Stimulated activated CD4-positive, alpha-beta T cell treated with anti-CD3 and anti-CD28 coated beads, Interleukin-12 subunit alpha, Interleukin-12 subunit beta, amount 100 ng/mL, for 24 hours (primary cell): ENCODE measurements at regions not wholly inside any gene's neighbourhood (a gene's known extent, or its start where the extent isn't known, plus 50 kb on each side); places are given as distances from the start of the nearest gene placed in this dataset.
"Not testable (repeated sequence)": the region's sequence is repeated elsewhere in the genome, so short reads cannot be mapped to it uniquely, and the experiment has no call there.

Experiments
- DNase-seq, 2 experiments: peaks; one replicate each; pipeline ENCODE4 v3.0.0-alpha.2; 2020; ENCODE audit warnings: low read depth in 2 of 2

DNA sequence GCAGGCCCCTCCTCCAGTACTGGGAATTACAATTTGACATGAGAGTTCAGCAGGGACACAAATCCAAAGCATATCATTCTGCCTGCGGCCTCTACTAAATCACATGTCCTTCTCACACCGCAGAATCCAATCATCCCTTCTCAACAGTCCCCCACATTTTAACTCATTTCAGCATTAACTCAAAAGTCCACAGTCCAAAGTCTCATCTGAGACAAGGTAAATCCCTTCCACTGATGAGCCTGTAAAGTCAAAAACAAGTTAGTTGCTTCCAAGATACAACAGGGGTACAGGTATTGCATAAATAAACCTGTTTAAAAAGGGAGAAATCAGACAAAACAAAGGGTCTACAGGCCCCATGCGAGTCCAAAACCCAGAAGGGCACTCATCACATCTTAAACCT lies 64.0 kb downstream of the EBNA1BP2 start:
- no peak for DNase-seq

DNA sequence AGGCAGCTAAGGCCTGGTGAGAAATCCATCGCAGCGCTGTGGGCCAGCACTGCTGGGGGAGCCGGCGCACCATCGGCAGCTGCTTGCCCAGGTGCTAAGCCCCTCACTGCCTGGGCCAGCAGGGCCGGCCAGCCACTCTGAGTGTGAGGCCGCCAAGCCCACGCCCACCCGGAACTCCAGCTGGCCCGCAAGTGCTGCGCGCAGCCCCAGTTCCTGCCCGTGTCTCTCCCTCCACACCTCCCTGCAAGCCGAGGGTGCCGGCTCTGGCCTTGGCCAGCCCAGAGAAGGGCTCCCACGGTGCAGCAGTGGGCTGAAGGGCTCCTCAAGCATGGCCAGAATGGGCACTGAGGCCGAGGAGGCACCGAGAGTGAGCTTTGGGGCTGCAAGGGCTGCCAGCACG lies 64.4 kb downstream of the EBNA1BP2 start:
- no peak for DNase-seq

DNA sequence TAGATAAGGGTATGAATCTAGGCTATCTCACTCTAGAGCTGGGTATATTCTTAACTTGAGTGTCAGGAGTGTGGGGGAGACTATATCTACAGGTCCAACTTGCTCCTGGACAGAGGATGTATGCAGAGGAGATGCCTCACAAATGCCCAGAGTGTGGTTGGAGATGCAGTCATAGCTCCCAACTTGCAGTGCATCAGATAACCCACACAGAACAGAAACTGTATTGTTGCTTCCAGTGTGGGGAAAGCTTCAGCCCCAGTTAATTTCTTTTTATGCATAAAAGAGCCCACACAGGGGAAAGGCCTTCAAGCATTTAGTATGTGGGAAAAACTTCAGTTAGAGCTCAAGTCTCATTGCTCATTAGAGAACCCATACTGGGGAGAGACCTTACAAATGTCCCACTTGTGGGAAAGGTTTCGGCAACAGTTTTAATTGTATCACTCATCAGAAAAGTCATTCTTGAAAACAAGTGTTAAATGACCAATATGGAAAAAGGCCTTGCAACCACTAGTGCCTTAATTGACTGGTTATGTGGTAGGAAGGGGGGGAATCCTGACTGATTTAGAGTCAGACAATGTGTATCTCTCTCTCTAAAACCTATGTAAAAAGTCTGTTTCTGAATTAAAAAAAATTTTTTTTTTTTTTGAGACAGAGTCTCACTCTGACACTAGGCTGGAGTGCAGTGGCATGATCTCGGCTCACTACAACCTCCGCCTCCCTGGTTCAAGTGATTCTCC lies 67.9 kb downstream of the EBNA1BP2 start:
- no peak for DNase-seq

DNA sequence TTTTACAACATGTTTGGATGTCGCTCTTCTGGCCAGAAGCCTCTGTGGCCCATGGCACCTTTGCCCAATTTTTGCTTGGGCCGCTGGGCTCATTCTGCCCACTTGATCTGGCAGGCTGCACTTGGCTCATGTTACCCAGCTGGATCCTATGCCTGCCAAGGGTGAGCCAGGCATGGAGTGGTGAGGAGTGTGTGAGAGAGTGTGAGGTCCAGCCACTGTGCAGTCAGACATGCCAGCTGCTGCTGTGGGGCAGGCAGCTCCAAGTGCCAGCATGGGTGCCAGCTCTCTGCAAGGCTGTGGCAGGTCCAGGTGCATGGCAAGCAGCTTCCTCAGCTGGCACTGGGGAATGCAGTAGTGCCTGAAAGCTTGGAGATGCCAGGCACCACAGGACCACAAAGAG lies 71.0 kb downstream of the EBNA1BP2 start:
- DNase-seq, result no peak

DNA sequence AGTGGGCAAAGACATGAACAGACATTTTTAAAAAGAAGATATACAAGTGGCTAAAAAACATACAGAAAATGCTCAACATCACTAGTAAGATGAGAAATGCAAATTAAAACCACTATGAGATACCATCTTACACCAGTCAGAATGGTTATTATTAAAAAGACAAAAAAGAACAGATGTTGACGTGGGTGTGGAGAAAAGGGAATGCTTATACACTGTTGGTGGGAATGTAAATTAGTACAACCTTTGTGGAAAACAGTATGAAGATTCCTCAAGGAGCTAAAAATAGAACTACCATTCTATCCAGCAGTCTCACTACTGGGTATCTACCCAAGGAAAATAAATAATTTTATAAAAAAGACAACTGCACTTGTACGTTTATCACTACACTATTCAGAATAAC lies 73.9 kb downstream of the EBNA1BP2 start:
- no peak for DNase-seq

DNA sequence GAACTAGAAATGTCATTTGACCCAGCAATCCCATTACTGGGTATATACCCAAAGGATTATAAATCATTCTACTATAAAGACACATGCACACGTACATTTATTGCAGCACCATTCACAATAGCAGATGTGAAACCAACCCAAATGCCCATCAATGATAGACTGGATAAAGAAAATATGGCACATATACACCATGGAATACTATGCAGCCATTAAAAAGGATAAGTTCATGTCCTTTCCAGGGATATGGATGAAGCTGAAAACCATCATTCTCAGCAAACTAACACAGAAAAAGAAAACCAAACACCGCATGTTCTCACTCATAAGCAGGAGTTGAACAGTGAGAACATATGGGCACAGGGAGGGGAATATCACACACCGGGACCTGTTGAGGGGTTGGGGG lies 75.6 kb downstream of the EBNA1BP2 start:
- DNase-seq, result not testable (repeated sequence)

DNA sequence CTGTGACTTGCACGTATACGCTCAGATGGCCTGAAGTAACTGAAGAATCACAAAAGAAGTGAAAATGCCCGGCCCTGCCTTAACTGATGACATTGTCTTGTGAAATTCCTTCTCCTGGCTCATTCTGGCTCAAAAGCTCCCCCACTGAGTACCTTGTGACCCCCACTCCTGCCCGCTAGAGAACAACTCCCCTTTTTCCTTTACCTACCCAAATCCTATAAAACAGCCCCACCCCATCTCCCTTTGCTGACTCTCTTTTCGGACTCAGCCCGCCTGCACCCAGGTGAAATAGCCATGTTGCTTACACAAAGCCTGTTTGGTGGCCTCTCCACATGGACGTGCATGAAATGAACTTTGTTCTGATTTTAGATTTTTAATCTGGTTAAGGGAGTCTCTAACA lies 81.3 kb downstream of the EBNA1BP2 start:
- DNase-seq, result not testable (repeated sequence)

DNA sequence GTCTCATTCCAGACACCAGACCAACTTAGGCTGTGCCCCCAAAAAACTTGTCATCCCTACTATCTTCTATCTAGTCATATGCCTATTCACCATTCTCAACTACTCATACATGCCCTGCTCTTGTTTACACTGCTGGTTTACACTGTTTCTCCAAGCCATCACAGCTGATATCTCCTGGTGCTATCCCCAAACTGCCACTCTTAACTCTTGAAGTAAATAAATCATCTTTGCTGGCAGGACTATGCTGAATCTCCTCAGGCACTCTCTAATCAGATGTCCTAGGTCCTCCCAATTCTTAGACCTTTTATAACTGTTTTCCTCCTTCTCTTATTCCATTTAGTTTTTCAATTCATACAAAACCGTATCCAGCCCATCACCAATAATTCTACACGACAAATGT lies 81.9 kb downstream of the EBNA1BP2 start:
- DNase-seq, result not testable (repeated sequence)

DNA sequence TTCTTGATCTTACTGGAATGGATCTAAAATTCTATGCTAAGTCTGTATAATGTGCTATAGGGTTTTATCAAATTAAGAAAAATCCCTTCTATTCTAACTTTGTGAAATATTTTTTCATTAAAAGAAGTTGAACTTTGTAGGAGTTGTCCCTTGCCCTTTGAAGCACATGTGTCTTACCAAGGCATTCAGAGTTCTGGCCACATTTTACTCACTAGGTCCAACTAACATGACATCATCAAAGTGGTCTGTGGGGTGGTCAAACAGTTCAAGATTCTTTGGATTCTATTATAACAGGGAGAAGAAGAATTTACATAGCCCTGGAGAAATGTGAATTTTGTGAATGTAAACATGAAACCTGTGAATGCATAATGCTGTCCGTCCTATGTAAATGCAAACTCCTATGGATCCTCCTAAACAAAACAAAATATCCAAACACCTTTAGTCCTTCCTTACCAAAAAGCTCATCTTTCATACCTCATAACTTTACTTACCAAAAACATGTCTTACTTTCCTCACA lies 88.7 kb downstream of the EBNA1BP2 start:
- DNase-seq, result no peak

DNA sequence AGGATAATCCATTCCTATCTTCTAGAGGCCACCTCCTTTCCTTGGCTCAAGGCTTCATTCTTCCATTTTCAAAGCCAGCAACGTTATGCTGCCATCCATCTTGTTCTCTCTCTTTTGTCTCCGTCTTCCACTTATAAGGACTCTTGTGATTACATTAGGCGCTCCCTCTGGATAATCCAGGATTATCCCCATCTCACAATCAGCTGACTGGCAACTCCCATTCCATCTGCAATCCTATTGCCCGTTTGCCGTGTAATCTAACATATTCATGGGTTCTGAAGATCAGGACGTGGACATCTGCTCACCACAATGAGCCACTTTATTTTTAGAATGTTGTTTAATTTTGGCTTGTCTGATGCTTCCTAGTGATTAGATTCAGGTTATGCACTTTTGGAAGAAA lies 89.3 kb downstream of the EBNA1BP2 start:
- no peak for DNase-seq

DNA sequence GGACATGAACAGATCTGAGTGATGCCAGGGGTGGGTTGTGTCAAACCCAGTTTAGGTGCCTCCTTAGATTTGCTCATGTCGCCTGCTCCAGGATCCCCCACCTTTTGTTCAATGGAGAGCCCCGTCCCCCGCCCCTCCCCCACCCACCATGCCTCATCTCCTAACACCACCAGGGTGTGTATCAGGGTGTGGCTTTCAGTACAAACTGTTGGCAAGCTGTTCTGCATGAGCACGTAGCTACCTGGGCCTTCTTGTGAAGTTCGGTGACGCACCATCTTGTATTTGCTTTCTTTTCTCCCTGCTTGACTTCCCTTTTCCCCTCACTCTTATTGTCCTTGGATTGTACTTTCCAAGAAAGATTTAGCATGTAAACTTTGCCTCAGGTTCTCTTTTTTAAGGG lies 94.8 kb downstream of the EBNA1BP2 start:
- no peak for DNase-seq

DNA sequence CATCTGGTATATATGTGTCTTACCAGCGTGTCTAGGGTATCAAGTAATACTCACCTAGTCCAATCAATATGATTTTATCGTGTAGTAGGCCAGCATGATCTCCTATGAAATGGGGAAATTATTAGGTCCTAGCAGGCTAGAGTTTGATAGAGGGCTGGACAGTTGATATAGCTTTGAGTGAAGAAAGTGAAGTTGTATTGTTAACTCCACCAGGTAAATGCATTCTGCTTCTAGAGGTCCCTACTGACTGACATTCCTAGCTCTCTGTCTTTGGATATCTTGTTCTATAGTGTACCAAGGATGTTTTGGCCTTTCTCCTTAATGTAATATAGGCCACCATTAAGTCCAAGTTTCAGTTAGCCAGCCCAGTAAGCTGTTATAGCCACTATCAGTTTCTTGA lies 97.4 kb downstream of the EBNA1BP2 start:
- no peak for DNase-seq

DNA sequence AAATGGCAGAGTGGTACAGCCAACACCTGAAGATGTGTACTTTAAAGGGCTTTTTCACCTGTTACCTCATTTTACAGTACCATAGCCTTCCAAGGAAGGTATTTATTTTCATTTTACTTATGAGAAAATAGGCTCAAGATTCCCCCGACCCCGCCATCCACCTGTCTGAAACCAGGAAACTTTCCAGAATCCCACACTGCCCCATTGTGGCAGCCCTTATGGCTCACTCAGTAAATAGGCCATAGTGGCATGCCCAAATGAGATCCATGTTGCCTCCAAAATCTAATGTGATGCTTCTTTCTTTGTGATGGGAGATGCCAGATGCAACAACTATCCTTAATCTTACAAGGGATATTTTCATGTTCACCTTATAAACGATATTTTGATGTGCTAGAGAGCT lies 97.8 kb downstream of the EBNA1BP2 start:
- no peak for DNase-seq

DNA sequence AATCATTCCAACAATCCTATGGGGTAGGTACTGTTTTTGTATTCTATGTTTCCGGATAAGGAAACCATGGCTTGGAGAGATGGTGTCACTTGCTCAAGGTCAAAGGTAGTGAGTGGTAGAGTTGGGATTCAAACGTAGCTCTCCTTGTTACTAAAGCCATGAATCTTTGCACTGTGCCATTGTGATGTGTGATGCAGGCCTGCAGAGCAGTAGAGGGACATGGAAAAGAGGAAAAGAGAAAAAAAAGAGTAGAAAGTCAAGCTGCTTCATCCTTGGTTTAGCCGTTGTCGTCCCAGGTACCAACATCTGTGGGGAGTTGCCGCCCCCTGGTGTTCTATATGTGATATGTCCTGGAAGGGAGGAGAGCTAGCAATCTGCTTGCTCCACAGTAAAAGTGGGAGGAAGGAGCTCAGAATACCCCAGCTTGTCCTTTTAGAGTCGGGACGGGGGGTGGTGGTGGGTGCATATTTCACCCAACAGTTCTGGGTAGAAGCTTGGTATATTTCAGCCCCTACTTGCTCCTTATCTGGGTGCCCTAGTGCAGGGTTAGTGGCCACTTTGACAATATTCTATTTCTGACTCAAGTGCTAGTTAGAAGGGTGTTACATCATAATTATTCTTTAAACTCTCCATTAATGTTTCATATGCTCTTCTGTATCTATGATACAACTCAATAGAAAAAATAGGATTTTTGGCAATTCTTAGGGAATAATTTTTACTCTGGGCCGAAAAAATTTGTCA lies 98.4 kb downstream of the EBNA1BP2 start:
- DNase-seq, result peak; percentile 55 to 61

DNA sequence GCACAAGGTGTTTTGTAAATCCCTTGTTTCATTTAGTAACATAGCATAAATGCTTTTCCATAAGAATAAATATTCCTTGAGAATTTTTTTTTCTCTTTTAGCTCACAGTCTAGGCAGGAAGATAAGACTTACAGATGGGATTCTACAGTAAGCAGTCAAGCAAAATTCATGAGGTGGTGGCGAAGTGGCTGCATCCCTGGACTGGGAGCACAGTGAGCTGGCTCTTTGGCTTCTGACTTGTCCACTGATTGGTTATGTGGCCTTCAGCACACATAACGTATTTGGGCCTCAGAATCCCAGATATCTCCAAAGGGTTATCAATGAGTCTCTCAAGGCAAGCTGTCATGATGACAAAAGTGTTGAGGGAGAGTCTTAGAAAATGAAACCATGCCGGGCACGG lies 99.8 kb downstream of the EBNA1BP2 start:
- DNase-seq, result no peak

DNA sequence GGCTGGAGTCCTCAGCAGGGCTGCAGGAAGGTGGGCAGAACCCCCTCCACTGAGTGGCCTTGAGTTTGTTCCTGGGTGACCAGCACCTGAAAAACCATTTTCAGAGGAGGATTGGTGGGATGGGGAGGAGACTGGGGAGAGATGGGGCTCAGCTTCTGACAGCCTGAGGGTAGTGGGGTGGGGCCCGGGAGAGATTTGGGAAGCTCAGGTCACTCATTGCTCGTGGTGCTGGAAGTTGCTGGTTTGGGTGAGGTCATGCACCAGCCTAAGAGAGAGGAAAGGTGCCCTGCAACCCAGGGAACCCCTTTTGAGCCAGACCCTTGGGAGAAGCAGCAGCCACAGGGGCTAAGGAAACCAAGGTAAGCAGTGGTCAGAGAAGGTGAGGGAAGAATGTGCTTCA lies 100.8 kb downstream of the EBNA1BP2 start:
- no peak for DNase-seq

DNA sequence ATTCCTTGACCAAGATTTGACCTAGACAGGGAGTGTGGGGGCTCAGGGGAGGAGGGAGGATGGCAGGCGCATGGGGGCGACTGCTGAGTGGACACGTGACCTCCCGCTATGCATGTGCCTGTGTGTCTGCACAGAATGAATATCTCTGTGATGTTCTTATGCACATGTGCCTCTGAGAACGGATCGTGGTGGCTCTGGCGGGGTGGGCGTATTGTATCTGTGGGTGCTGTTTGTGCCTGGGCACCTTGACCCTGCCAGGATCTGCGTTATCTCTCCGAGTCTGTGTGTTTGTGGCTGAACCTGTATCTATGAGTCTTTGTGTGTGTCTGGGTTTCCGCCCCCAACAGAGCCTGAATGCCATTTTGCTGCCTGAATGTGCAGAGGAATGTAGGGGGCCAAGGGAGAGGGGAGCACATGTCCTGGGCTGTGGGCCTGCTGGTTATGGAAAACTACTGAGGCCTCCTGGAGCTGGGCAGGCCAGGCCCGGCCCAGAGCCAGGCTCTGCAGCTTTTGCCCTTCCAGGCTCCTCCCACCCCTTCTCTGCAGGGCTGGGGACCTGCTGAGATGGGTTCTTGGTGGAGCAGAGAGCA lies 102.5 kb downstream of the EBNA1BP2 start:
- no peak for DNase-seq

DNA sequence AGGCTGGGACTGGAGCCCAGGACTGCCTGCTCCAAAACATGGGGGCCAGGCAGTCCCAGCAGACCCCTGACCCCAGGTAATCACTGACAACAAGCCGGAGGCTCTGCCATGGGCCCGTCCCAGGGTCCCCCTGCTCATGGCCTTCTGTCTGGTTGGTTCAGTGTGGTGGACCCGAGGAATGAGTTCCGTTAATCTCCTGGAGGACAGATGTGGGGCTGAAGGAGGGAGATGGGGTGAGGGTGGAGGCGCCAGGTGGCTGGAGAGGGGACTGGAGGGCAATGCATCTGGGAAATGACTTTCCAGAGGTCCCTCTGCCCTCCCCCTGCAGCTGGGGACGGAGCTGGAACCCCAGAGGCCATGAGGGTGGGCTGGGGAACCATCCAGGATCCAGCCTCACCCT lies 103.2 kb downstream of the EBNA1BP2 start:
- no peak for DNase-seq

DNA sequence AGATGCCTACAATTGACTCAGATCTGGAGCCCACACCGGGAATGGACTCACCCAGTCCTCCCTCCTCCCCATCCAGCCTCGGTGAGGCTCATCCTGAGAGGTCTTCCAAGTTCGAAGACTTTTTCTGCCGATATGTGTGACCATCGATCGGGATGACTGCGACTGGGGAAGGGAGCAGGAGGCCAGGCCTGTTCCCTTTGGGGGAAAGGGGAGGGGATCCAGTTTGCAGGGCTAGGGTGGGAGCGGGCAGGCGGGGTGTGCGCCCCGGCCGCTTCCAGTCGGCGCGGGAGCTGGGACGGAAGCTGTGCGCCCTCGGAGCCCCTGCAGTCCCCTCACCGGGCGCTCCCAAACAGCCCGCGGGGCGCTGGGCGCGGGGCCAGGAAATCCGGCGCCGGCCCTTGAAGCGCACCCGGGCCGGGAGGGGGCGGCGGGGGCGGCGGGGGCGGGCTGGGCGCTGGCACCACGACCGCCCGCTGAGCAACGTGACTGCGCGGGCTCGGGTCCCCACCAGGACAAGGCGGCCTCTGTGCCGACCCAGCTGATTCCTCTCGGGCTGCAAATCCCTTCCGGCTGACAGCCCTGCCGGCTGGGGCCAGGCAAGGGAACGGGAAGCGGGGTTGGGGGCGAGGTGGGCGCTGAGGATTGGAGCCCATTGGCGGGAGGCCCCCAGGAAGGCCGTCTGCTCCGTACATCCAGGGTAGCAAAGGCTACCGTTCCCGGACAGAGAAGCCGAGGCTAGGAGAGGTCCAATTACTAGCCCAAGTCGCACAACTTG lies 103.9 kb downstream of the EBNA1BP2 start:
- DNase-seq, result no peak

DNA sequence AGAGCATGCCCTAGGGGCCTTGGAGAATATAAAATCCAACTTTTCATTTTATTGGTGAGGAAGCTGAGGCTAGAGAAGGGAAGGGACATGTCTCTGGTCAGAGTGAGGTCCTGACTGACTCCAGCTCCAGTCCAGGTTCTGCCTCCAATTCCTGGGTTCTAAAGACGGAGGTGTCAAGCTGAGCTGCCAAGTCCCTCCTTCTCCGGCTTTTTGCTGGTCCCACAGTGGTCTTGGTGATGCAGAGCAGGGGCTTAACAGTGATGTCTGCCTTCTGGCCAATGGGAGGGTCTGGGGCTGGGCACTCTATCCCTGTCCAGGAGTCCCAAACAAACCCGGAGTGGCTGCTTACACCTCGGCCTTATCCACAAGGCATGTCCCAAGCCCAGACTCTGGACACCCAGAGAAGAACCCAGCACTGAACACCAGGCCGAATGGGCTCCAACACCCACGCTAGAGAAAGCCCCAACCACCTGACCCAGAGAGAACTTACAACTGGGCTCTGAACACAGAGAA lies 104.8 kb downstream of the EBNA1BP2 start:
- no peak for DNase-seq

DNA sequence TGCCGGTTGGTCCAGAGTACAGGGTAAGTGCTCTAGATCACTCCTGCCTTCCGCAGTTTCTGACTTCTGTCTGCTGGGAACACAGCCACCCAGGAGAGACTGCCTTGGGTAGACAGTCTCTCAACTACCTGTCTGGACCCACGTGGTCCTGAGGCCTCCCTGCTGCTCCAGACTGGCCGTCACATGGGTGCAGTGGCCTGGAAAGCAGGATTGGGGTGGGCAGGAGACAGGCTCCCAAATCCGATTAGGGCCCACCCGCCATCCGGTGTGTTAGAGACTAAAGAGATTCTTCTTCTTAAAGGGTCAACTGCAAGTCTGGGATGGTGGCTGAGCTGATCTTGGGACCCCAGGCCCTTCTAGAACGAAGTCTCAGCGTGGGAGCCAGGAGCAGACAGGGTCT lies 105.5 kb downstream of the EBNA1BP2 start:
- no peak for DNase-seq
